SU-DHL-6 (cell line): ENCODE measurements at regions not wholly inside any gene's neighbourhood (a gene's known extent, or its start where the extent isn't known, plus 50 kb on each side); places are given as distances from the start of the nearest gene placed in this dataset.

ENCODE experiments used
- H2AFZ ChIP-seq: fragments of 200-600 bp; sonication (generic); 2 replicates; pipeline ENCODE4 v1.6.1; 2014; ENCODE audit warnings: low read depth, mild to moderate bottlenecking, moderate library complexity, mixed read lengths, antibody characterized with exemption, low read length; ENCODE audit not compliant: severe bottlenecking
- H3F3A ChIP-seq: fragments of 200-600 bp; shearing (Covaris generic); 2 replicates; pipeline ENCODE4 v1.6.0; 2016; ENCODE audit warnings: antibody characterized with exemption, mild to moderate bottlenecking; ENCODE audit not compliant: insufficient read depth
- H3K27ac ChIP-seq: fragments of 200-600 bp; sonication (generic); 2 replicates; pipeline ENCODE4 v1.5.1; 2016; ENCODE audit warnings: low read depth, mild to moderate bottlenecking, low read length, moderate library complexity, mixed read lengths
- H3K27me3 ChIP-seq: fragments of 200-600 bp; sonication (generic), shearing (Covaris generic); 2 replicates; pipeline ENCODE4 v1.6.0; 2014; ENCODE audit warnings: mild to moderate bottlenecking, low read length
- H3K36me3 ChIP-seq: fragments of 200-600 bp; sonication (generic); 2 replicates; pipeline ENCODE4 v1.6.1; 2014; ENCODE audit warnings: mild to moderate bottlenecking, low read length, mixed read lengths
- H3K4me2 ChIP-seq: fragments of 300-600, 200-600 bp; shearing (Covaris generic), sonication (generic); 2 replicates; pipeline ENCODE4 v1.6.0; 2014; ENCODE audit warnings: low read length, low read depth, mild to moderate bottlenecking; ENCODE audit not compliant: poor library complexity, severe bottlenecking
- H3K4me3 ChIP-seq: fragments of 200-600 bp; sonication (generic); 2 replicates; pipeline ENCODE4 v1.5.1; 2014; ENCODE audit warnings: antibody characterized with exemption, low read length, mild to moderate bottlenecking, mixed read lengths; ENCODE audit not compliant: insufficient read depth, poor library complexity, severe bottlenecking
- H3K79me2 ChIP-seq: fragments of 200-600 bp; sonication (generic); 2 replicates; pipeline ENCODE4 v1.6.1; 2014; ENCODE audit warnings: mild to moderate bottlenecking, low read length, moderate library complexity; ENCODE audit not compliant: insufficient read depth
- H3K9ac ChIP-seq: fragments of 200-600 bp; sonication (generic); 2 replicates; pipeline ENCODE4 v1.7.0; 2014; ENCODE audit warnings: mild to moderate bottlenecking, low read length
- H3K9me2 ChIP-seq: fragments of 200-600 bp; sonication (generic); replicated peaks from 2 replicates; pipeline ENCODE4 v1.6.1; 2014; ENCODE audit warnings: low read length; ENCODE audit not compliant: insufficient read depth
- H3K9me3 ChIP-seq: fragments of 200-600 bp; sonication (generic); 2 replicates; pipeline ENCODE4 v1.6.1; 2014; ENCODE audit warnings: low read length, mixed read lengths; ENCODE audit not compliant: insufficient read depth
- H4K20me1 ChIP-seq: fragments of 200-600 bp; sonication (generic); 2 replicates; pipeline ENCODE4 v1.6.1; 2014; ENCODE audit warnings: low read depth, mild to moderate bottlenecking, antibody characterized with exemption, low read length, moderate library complexity, mixed read lengths
- CTCF ChIP-seq: fragments of 200-600 bp; sonication (generic); IDR thresholded peaks from one replicate; pipeline ENCODE4 v1.5.1; 2017; ENCODE audit warnings: antibody characterized with exemption, mild to moderate bottlenecking, low read length, moderate library complexity; ENCODE audit not compliant: insufficient read depth, poor library complexity, severe bottlenecking
- EZH2phosphoT487 ChIP-seq: fragments of 200-600 bp; sonication (generic), shearing (Covaris generic); conservative IDR thresholded peaks from 2 replicates; pipeline ENCODE4 v1.6.1; 2018; ENCODE audit warnings: mild to moderate bottlenecking, antibody characterized with exemption, low read length, moderate library complexity, mixed read lengths

GRCh38 chr10:124224331-124225028 lies 131.1 kb upstream of the CHST15 start:
- Histone ChIP-seq H4K20me1 (no peaks in the 10 kb centered on the region), H3K27ac (no peak overlapping the region), H3K27me3 (no peaks in the 10 kb centered on the region), H3K9me3 (peaks cover 21% of the 10 kb centered on the region), H3K4me3 (no peak overlapping the region), H3K79me2 (no peaks in the 10 kb centered on the region), H3K9me2 (no peaks in the 10 kb centered on the region), H3F3A (peaks cover 39% of the 10 kb centered on the region), H2AFZ (no peak overlapping the region), H3K4me2 (no peak overlapping the region), H3K9ac (no peak overlapping the region), H3K36me3 (no peaks in the 10 kb centered on the region)
- no peak for TF ChIP-seq EZH2phosphoT487
- TF ChIP-seq CTCF: no peak

GRCh38 chr10:124223711-124224085 lies 130.3 kb upstream of the CHST15 start:
- Histone ChIP-seq H3K79me2 (no peaks in the 10 kb centered on the region), H3K9me2 (no peaks in the 10 kb centered on the region), H4K20me1 (no peaks in the 10 kb centered on the region), H3K27ac (no peak overlapping the region), H3F3A (peaks cover 31% of the 10 kb centered on the region), H2AFZ (no peak overlapping the region), H3K36me3 (no peaks in the 10 kb centered on the region), H3K9ac (no peak overlapping the region), H3K9me3 (peaks cover 15% of the 10 kb centered on the region), H3K4me3 (no peak overlapping the region), H3K27me3 (no peaks in the 10 kb centered on the region), H3K4me2 (no peak overlapping the region)
- TF ChIP-seq EZH2phosphoT487 (no peak), CTCF (no peak)

- Histone ChIP-seq H3K27ac (no peak overlapping the region), H3F3A (peaks cover 26% of the 10 kb centered on the region), H3K27me3 (no peaks in the 10 kb centered on the region), H3K4me3 (no peak overlapping the region), H3K9me2 (no peaks in the 10 kb centered on the region), H2AFZ (no peak overlapping the region), H3K4me2 (no peak overlapping the region), H3K36me3 (no peaks in the 10 kb centered on the region), H3K9me3 (peaks cover 15% of the 10 kb centered on the region), H3K79me2 (no peaks in the 10 kb centered on the region), H4K20me1 (no peaks in the 10 kb centered on the region), H3K9ac (no peak overlapping the region)
- TF ChIP-seq CTCF (no peak), EZH2phosphoT487 (no peak)
Observed at GRCh38 chr10:124222988-124223710, 129.8 kb upstream of the CHST15 start.
